ENCODE measurements at regions not wholly inside any gene's neighbourhood (a gene's known extent, or its start where the extent isn't known, plus 50 kb on each side); places are given as distances from the start of the nearest gene placed in this dataset.

DNA sequence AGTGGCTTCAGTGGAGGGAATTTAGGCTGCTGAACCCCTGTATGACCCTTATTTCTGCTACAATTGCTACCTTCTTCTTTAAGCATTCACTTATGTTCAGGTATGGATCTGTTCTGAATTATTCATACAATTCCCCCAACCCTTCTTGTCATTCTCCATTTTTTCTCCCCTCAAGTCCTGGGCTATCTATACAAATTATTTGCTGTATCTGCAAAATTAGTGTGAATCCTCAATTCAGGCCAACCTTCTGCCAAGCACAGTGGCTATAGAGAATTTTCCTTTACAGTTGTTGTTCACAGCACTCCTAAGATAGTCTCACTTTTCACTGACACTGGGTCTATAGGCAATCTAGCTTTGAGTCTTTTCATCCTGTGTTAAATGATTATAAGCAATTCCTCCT is 119.2 kb upstream of the CNTN1 start:
- no peak for TF ChIP-seq POLR2AphosphoS5 (IDR thresholded peaks at IDR 0.05; ENCODE audit: low read depth, low read length)
- TF ChIP-seq MAX (IDR thresholded peaks at IDR 0.05; ENCODE audit: low read depth), result no peak
- no peak for TF ChIP-seq CTCF (IDR thresholded peaks at IDR 0.05)
- TF ChIP-seq SIN3A (IDR thresholded peaks at IDR 0.05; ENCODE audit: borderline replicate concordance, low read depth, low read length), result no peak
- TF ChIP-seq EZH2phosphoT487 (IDR thresholded peaks at IDR 0.05; ENCODE audit: borderline replicate concordance, low read depth), result no peak
- no peak for TF ChIP-seq NRF1 (IDR thresholded peaks at IDR 0.05; ENCODE audit: low read depth, low read length)
- no peak for TF ChIP-seq TEAD4 (IDR thresholded peaks at IDR 0.05; ENCODE audit: borderline replicate concordance, insufficient read depth)
- no peak for TF ChIP-seq RAD21 (IDR thresholded peaks at IDR 0.05; ENCODE audit: low read length)
